ENCODE measurements at regions not wholly inside any gene's neighbourhood (a gene's known extent, or its start where the extent isn't known, plus 50 kb on each side); places are given as distances from the start of the nearest gene placed in this dataset.

DNA sequence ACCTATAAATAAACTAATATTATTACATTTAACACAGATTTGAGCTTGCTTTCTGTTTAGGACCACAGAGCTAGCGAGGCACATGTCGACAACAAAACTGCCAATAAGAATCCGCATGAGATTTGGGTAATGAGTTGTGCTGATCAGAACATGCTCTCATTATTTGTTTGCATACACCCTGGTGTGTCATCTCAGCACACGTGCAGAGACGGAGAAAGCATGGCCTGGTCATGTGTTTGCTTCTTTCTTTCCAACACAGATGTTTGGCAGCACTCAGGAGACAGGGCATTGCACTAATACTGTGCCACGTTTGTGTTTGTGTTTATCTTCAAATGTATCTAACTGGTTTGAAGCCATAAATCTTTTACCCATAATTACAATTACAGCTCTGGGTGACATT, 364.8 kb downstream of the ARAP2 start:
- Histone ChIP-seq H3K36me3 (no peaks in the 10 kb centered on the region), H3K27me3 (no peaks in the 10 kb centered on the region), H3K4me1 (no peaks in the 10 kb centered on the region), H3K4me3 (no peak overlapping the region), H3K27ac (no peak overlapping the region), H3K9me3 (no peaks in the 10 kb centered on the region)
- intact Hi-C loops (cut with DNase I; ENCODE audit: low total_unique reads) = no loop called here
- DNase-seq = no peak
- 66 to 76% (median 74%) methylated on average over 6 of the region's 6 CpGs for WGBS, 5 donors
- no peak for TF ChIP-seq POLR2A (IDR thresholded peaks at IDR 0.05)
- TF ChIP-seq, protein P1, sequence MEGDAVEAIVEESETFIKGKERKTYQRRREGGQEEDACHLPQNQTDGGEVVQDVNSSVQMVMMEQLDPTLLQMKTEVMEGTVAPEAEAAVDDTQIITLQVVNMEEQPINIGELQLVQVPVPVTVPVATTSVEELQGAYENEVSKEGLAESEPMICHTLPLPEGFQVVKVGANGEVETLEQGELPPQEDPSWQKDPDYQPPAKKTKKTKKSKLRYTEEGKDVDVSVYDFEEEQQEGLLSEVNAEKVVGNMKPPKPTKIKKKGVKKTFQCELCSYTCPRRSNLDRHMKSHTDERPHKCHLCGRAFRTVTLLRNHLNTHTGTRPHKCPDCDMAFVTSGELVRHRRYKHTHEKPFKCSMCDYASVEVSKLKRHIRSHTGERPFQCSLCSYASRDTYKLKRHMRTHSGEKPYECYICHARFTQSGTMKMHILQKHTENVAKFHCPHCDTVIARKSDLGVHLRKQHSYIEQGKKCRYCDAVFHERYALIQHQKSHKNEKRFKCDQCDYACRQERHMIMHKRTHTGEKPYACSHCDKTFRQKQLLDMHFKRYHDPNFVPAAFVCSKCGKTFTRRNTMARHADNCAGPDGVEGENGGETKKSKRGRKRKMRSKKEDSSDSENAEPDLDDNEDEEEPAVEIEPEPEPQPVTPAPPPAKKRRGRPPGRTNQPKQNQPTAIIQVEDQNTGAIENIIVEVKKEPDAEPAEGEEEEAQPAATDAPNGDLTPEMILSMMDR (IDR thresholded peaks at IDR 0.05) = no peak
- no peak for TF ChIP-seq EP300 (IDR thresholded peaks at IDR 0.05)
- no peak for TF ChIP-seq POLR2AphosphoS5 (IDR thresholded peaks at IDR 0.05)

DNA sequence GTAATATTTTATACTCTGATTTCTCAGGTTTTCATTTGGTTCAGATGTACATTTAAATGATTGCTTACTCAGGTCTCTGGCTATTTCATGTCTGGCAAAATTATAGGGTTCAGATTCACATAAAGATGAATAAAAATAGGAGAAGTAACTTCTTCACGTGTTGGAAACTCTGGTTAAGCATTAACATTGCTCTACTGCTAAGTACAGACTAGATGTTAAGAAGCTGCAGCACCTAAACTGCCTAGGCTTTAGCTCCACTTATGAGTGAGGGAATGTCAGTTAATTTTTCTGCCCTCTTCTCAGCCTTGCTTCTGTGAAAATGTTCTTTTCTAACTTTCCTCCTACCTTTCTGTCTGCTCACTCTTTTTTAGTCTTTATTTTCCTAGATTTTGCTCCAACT, 361.2 kb downstream of the ARAP2 start:
- no peaks in the 10 kb centered on the region for H3K36me3 ChIP-seq
- H3K27me3 ChIP-seq = no peaks in the 10 kb centered on the region
- H3K4me3 ChIP-seq = no peak overlapping the region
- no peaks in the 10 kb centered on the region for H3K4me1 ChIP-seq
- no peaks in the 10 kb centered on the region for H3K9me3 ChIP-seq
- no peak for DNase-seq
- 20 to 31% (median 22%) methylated on average over 1 of the region's 1 CpG for WGBS, 5 donors
- H3K27ac ChIP-seq = no peak overlapping the region
- intact Hi-C loops (cut with DNase I; ENCODE audit: low total_unique reads) = no loop called here
- no peak for TF ChIP-seq POLR2A (IDR thresholded peaks at IDR 0.05)
- TF ChIP-seq, protein P1 (IDR thresholded peaks at IDR 0.05) = no peak
- no peak for TF ChIP-seq POLR2AphosphoS5 (IDR thresholded peaks at IDR 0.05)
- no peak for TF ChIP-seq EP300 (IDR thresholded peaks at IDR 0.05)

DNA sequence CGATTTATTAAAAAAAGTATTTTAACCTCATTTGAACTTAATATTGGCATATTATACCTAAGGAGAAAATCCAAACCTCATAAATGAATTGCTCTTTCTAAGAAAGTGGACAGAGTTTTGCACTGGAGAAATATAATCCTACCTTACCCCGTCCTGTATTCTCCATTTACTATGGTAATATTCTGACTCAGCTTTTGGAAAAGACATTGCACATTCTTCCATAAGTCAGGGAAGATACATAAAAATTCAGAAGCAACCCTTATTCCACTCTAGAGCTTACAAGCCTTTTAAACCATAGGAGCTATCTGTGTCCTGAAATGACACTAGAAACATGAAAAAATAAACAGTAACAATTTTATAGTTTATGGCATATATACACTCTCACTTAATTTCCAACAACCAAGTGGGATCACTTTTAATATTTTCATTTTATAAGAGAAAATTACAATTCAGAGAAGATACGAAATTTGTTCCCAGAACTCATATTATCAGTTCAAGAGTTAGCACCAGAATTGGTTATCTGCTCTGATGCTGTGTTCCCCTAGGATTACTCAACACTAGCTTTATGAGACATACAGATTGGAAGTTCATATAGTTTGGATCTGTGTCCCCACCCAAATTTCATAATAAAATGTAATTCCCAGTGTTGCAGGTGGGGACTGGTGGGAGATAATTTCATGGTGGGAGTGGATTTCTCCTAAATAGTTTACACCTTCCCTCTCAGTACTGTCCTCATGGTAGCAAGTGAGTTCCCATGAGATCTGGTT, 359.4 kb downstream of the ARAP2 start:
- DNase-seq = no peak
- Histone ChIP-seq H3K27me3 (no peaks in the 10 kb centered on the region), H3K4me1 (no peaks in the 10 kb centered on the region), H3K27ac (no peak overlapping the region), H3K36me3 (no peaks in the 10 kb centered on the region), H3K9me3 (no peaks in the 10 kb centered on the region), H3K4me3 (no peak overlapping the region)
- intact Hi-C loops (cut with DNase I; ENCODE audit: low total_unique reads) = no loop called here
- WGBS, 5 donors = 64 to 79% (median 76%) methylated on average over 3 of the region's 3 CpGs
- TF ChIP-seq, protein P1 (IDR thresholded peaks at IDR 0.05) = no peak
- no peak for TF ChIP-seq POLR2A (IDR thresholded peaks at IDR 0.05)
- TF ChIP-seq EP300 (IDR thresholded peaks at IDR 0.05) = no peak
- no peak for TF ChIP-seq POLR2AphosphoS5 (IDR thresholded peaks at IDR 0.05)

DNA sequence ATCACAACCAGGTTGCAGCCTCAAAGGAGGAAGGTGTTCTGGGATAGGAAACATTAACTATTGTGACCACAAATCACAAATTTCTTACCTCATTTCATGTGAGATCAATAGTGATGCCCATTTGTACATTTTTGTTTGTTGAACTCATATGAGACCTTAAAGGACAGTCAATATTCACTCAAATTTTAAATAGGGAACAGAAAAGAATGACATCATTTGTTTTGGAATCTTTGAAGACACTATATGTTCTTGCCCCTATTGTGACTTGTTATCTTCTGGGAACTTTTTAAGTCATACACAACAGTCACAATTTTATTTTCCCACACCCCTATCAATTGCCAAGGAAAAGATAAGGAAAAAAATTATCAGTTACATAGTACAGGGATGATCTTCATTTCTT, 346.5 kb downstream of the ARAP2 start:
- TF ChIP-seq POLR2AphosphoS5 (IDR thresholded peaks at IDR 0.05) = no peak
- intact Hi-C loops (cut with DNase I; ENCODE audit: low total_unique reads) = no loop called here
- no peaks in the 10 kb centered on the region for H3K27me3 ChIP-seq
- H3K36me3 ChIP-seq = no peaks in the 10 kb centered on the region
- H3K4me1 ChIP-seq = no peaks in the 10 kb centered on the region
- DNase-seq = no peak
- H3K4me3 ChIP-seq = no peak overlapping the region
- H3K9me3 ChIP-seq = peaks cover 0 to 3% (median 0%) of the 10 kb centered on the region in 4 donors
- no peak overlapping the region for H3K27ac ChIP-seq

Measured in stomach (tissue), 8 donors.